ENCODE measurements at regions not wholly inside any gene's neighbourhood (a gene's known extent, or its start where the extent isn't known, plus 50 kb on each side); places are given as distances from the start of the nearest gene placed in this dataset.

DNA sequence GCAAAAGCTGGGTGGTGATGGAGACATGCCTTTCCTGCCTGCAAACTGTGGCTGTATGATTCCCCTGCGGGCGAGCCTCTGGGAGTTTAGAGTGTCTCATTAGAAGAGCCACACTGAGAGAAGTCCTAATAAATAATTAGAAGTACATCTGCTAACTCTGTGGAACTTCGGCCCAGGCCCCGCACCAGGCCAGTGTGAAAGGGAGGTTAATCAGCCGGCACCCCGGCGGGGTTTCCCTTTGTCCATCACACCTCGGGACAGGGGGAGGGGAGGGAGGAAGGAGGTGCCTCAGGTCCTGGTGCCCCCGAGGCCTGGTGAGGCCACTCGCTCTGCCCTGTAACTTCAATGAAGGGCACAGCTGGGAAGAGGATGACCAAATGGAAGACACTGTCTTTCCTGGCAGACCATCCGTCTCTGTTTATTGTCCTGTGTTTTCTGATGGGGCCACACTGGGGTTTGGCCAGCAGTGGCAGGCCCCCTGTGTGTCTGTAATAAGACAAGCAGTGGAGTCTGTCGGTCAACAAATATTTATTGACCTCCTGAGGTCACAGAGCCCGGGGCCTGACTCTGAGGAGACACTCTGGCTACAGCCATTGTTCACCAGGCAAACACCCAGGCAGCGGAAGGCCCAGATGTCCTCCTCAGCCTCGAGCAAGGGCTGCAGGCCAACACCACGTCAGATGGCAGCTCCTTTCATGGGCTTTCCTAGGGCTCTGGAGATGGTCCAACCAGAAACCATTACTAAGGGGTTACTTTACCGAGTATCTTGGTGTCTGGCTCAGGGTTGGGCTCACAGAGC is 267.5 kb upstream of the RAB4A start:
- DNase-seq (no peak), ATAC-seq (no peak)

DNA sequence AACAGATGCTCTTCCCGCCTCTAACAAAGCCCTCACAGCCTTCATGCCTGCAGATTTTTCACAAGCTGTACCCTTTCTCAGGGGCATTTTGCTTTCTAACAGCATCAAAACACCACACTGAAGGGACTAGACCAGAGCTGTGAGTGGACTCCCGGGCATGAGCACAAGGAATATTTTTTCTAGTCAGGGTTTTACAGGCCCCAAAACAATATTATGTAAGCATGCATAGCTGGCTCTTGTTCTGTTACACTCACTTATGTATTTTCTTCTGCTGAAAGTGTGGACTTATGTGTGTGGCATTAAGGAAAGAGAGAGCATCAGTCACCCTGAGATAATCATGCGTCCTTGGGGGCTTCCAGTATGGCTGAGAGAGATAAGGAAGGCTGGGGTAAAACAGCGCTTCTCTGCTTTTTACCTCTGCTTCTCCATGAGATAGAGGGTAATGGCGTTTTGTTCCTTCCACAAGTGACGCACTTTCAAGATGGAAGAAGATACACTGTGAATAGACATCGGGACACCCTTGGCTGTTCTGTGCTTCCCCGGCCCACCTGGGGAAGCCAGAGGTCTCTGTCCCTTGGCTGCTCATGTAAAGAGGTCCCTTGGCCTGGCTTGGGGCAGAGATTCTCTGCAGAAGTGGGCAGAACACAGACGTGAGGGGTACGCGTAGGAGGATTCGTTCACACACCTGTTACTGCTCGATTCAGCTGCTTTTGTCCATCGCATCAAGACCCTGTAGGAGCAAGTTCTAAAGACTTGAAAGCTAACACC is 266.7 kb upstream of the RAB4A start:
- Histone ChIP-seq H3K27me3 (ENCODE audit: low read depth) (no peaks in the 10 kb centered on the region), H3K9me3 (no peaks in the 10 kb centered on the region), H3K27ac (no peak overlapping the region), H3K4me1 (no peaks in the 10 kb centered on the region), H3K4me3 (no peak overlapping the region), H3K36me3 (no peaks in the 10 kb centered on the region)
- intact Hi-C loops (cut with DNase I): no loop called here
- no peak for DNase-seq
- TF ChIP-seq, protein P1, sequence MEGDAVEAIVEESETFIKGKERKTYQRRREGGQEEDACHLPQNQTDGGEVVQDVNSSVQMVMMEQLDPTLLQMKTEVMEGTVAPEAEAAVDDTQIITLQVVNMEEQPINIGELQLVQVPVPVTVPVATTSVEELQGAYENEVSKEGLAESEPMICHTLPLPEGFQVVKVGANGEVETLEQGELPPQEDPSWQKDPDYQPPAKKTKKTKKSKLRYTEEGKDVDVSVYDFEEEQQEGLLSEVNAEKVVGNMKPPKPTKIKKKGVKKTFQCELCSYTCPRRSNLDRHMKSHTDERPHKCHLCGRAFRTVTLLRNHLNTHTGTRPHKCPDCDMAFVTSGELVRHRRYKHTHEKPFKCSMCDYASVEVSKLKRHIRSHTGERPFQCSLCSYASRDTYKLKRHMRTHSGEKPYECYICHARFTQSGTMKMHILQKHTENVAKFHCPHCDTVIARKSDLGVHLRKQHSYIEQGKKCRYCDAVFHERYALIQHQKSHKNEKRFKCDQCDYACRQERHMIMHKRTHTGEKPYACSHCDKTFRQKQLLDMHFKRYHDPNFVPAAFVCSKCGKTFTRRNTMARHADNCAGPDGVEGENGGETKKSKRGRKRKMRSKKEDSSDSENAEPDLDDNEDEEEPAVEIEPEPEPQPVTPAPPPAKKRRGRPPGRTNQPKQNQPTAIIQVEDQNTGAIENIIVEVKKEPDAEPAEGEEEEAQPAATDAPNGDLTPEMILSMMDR (IDR thresholded peaks at IDR 0.05): no peak
- no peak for ATAC-seq

More for the DNA sequence above, 267.5 kb upstream of the RAB4A start:
- H3K4me1 ChIP-seq: no peaks in the 10 kb centered on the region
- intact Hi-C loops (cut with DNase I): no loop called here
- H3K27me3 ChIP-seq (ENCODE audit: low read depth): no peaks in the 10 kb centered on the region
- H3K9me3 ChIP-seq: no peaks in the 10 kb centered on the region
- no peak overlapping the region for H3K27ac ChIP-seq
- no peaks in the 10 kb centered on the region for H3K36me3 ChIP-seq
- no peak overlapping the region for H3K4me3 ChIP-seq
- TF ChIP-seq, protein P1 (IDR thresholded peaks at IDR 0.05): no peak

DNA sequence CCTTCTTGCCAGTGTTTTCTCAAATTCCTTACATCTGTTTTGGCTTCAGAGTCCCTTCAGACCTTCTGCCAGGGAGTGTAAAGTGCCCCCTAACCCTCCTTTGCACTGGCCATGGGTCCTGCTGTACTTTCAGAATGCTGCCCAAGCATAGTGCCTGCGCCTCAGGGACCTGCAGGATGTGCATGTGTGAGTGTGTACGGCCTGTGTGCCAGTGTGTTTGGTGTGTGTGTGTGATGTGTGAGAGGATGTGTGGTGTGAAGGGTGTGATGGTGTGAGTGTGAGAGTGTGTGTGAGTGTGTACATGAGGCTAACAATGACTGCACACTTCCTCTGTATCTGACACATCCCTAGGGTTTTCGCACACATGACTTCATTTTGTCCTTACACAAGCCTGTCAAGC is 265.8 kb upstream of the RAB4A start:
- no peak for ATAC-seq
- TF ChIP-seq, protein P1 (IDR thresholded peaks at IDR 0.05): no peak
- H3K27me3 ChIP-seq (ENCODE audit: low read depth): no peaks in the 10 kb centered on the region
- no peaks in the 10 kb centered on the region for H3K4me1 ChIP-seq
- H3K9me3 ChIP-seq: no peaks in the 10 kb centered on the region
- H3K27ac ChIP-seq: no peak overlapping the region
- intact Hi-C loops (cut with DNase I): no loop called here
- no peaks in the 10 kb centered on the region for H3K36me3 ChIP-seq
- H3K4me3 ChIP-seq: no peak overlapping the region
- no peak for DNase-seq

DNA sequence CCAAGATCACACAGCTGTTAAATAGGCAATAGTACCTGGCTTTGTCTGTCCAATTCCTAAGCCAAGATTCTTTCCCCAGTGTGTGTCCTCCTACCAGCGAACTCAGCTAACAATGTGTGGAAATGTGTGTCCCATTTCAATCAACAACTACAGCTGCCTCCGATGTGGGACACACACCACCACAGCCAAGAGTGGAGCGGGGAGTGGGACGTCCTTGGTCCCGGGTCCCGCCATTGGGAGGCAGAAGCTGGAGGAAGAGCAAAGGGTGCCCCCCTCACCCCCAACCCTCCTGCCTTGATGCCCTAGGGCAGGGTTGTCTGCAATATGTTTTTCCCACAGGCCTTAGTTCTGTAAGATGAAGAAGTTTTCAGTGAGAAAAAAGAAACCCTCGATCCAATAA is 265.4 kb upstream of the RAB4A start:
- ATAC-seq (no peak), DNase-seq (no peak)
- TF ChIP-seq, protein P1 (IDR thresholded peaks at IDR 0.05): no peak
- no peak overlapping the region for H3K4me3 ChIP-seq
- no peaks in the 10 kb centered on the region for H3K9me3 ChIP-seq
- H3K27me3 ChIP-seq (ENCODE audit: low read depth): no peaks in the 10 kb centered on the region
- H3K36me3 ChIP-seq: no peaks in the 10 kb centered on the region
- intact Hi-C loops (cut with DNase I): no loop called here
- no peak overlapping the region for H3K27ac ChIP-seq
- no peaks in the 10 kb centered on the region for H3K4me1 ChIP-seq

DNA sequence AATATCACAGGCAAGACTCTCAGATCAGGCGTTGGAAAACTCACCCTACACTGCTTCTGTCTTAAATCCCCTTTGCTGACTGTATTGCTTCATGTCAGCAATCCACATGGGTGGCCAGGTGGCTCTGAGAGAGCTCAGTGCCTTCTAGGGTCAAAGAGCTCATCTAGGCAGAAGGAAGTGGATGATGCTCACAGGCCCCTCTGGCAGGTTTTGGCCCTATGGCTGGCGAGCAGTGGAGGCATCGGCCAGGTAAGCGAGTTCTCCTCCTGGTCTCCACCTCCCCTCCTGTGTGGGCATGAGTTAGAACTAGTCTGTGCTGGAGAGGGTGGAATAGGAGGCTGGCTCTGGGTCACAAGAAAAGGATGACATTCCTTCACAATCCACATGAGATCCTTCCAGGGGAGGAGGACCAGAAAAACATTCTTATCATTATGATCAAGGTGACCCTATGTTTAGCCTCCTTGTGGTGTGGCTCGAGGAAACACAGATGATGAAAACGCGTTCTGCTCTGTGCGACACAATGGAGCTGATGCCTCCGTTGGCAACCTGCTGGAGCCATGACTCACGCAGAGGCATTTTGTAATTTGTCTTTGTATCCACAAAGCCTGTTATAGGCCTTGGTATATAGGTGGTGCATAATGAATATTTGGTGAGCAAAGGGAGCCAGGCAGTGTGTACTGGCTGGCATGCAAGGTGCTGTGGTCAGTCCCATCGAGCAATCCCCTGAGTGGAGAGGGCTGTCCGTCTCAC is 264.6 kb upstream of the RAB4A start:
- H3K36me3 ChIP-seq: no peaks in the 10 kb centered on the region
- TF ChIP-seq, protein P1 (IDR thresholded peaks at IDR 0.05): no peak
- H3K4me1 ChIP-seq: no peaks in the 10 kb centered on the region
- no peaks in the 10 kb centered on the region for H3K9me3 ChIP-seq
- intact Hi-C loops (cut with DNase I): no loop called here
- no peak for DNase-seq
- no peaks in the 10 kb centered on the region for H3K27me3 ChIP-seq (ENCODE audit: low read depth)
- no peak overlapping the region for H3K4me3 ChIP-seq
- no peak overlapping the region for H3K27ac ChIP-seq
- ATAC-seq: no peak

Data from lower lobe of right lung (tissue), 2 donors.